ENCODE measurements at regions not wholly inside any gene's neighbourhood (a gene's known extent, or its start where the extent isn't known, plus 50 kb on each side); places are given as distances from the start of the nearest gene placed in this dataset.
"Not testable (repeated sequence)": the region's sequence is repeated elsewhere in the genome, so short reads cannot be mapped to it uniquely, and the experiment has no call there.

DNA sequence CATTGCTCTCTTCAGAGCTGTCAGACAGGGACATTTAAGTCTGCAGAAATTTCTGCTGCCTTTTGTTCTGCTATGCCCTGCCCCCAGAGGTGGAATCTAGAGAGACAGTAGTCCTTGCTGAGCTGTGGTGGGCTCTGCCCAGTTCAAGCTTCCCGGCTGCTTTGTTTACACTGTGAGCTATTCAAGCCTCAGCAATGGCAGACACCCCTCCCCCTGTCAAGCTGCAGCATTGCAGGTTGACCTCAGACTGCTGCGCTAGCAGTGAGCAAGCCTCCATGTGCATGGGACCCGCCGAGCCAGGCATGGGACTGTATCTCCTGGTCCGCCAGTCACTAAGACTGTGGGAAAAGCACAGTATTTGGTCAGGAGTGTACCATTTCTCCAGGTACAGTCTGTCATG is 53.6 kb upstream of the MAPK10 start:
- H3K4me3 ChIP-seq (replicated peaks in 1 of 3; ENCODE audit: insufficient read depth in 1 of 3, low read depth in 1 of 3, low read length in 3 of 3); POLR2A ChIA-PET; H2AFZ ChIP-seq (ENCODE audit: low read depth, low read length); H3K4me1 ChIP-seq (ENCODE audit: control insufficient read depth, extremely low read depth, insufficient read depth, low read length); BruUV-seq (replicated peaks); H3K27ac ChIP-seq (ENCODE audit: insufficient read depth, low read depth, low read length); H3K27me3 ChIP-seq (ENCODE audit: control insufficient read depth in 2 of 2, insufficient read depth in 2 of 2, low read length in 2 of 2); intact Hi-C loops (cut with micrococcal nuclease); H3K4me2 ChIP-seq (ENCODE audit: insufficient read depth, low read length); H4K20me1 ChIP-seq (replicated peaks; ENCODE audit: control insufficient read depth, extremely low read depth, insufficient read depth, low read length); DNase-seq (ENCODE audit: low read depth, low spot score); H3K9ac ChIP-seq (replicated peaks; ENCODE audit: extremely low read depth, insufficient read depth, low read length); dilution Hi-C loops (cut with MboI; ENCODE audit: extremely low pct_ligation_motif_present, low sequenced_read_pairs); FAIRE-seq; H3K79me2 ChIP-seq (ENCODE audit: control insufficient read depth, insufficient read depth, low read length); H3K36me3 ChIP-seq (ENCODE audit: control insufficient read depth in 2 of 2, extremely low read depth in 1 of 2, insufficient read depth in 2 of 2, low read length in 2 of 2); H3K9me1 ChIP-seq (replicated peaks; ENCODE audit: control insufficient read depth, extremely low read depth, insufficient read depth, low read length); CTCF ChIA-PET; H3K9me3 ChIP-seq (replicated peaks; ENCODE audit: control insufficient read depth, insufficient read depth, low read length): not testable (repeated sequence)

DNA sequence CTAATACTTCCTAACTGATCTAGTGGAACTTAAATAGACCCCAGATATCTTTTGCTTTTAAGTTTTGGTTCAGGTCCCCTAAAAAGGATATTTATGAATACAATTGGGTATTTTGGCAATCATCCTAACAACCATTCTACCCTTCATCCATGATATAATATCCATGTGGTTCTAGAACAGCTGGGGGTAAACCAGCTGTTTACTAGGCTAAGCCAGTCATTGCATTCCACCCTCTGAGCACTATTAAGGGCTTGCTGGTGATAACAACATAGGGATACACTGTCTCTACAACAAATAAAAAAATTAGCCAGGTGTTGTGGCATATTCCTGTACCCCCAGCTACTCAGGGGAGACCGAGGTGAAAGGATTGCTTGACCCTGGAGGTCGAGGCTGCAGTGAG is 54.8 kb upstream of the MAPK10 start:
- CTCF ChIA-PET = interaction anchor here (0.7 to 1.2 kb wide), 2 partner anchors 9 to 37 kb away, joined by 3 to 4 read pairs; no protein-coding TSS in a partner anchor

More for the DNA sequence above, 54.8 kb upstream of the MAPK10 start:
- no peak for TF ChIP-seq EZH2 (IDR thresholded peaks at IDR 0.05; ENCODE audit: borderline replicate concordance, low read depth, low read length, severe bottlenecking)
- TF ChIP-seq MYC (IDR thresholded peaks at IDR 0.05; ENCODE audit: low read depth, low read length) = no peak
- no peak for TF ChIP-seq FOS (IDR thresholded peaks at IDR 0.05; ENCODE audit: borderline replicate concordance, insufficient read depth, low read length)
- TF ChIP-seq POLR2A (IDR thresholded peaks at IDR 0.05; ENCODE audit: low read depth, low read length) = no peak
- TF ChIP-seq, protein P1, sequence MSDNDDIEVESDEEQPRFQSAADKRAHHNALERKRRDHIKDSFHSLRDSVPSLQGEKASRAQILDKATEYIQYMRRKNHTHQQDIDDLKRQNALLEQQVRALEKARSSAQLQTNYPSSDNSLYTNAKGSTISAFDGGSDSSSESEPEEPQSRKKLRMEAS (IDR thresholded peaks at IDR 0.05; ENCODE audit: insufficient read depth, insufficient read length) = no peak
- TF ChIP-seq GATA2 (IDR thresholded peaks at IDR 0.05; ENCODE audit: insufficient read depth, insufficient read length, low read depth, low read length) = no peak
- TF ChIP-seq POLR2AphosphoS5 (IDR thresholded peaks at IDR 0.05; ENCODE audit: insufficient read depth, low read depth, low read length) = no peak
- TF ChIP-seq JUN (IDR thresholded peaks at IDR 0.05; ENCODE audit: borderline replicate concordance, insufficient read depth, insufficient read length, low read depth) = no peak
- TF ChIP-seq, protein P2, sequence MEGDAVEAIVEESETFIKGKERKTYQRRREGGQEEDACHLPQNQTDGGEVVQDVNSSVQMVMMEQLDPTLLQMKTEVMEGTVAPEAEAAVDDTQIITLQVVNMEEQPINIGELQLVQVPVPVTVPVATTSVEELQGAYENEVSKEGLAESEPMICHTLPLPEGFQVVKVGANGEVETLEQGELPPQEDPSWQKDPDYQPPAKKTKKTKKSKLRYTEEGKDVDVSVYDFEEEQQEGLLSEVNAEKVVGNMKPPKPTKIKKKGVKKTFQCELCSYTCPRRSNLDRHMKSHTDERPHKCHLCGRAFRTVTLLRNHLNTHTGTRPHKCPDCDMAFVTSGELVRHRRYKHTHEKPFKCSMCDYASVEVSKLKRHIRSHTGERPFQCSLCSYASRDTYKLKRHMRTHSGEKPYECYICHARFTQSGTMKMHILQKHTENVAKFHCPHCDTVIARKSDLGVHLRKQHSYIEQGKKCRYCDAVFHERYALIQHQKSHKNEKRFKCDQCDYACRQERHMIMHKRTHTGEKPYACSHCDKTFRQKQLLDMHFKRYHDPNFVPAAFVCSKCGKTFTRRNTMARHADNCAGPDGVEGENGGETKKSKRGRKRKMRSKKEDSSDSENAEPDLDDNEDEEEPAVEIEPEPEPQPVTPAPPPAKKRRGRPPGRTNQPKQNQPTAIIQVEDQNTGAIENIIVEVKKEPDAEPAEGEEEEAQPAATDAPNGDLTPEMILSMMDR (IDR thresholded peaks at IDR 0.05; ENCODE audit: extremely low read depth in 1 of 2, insufficient read depth in 1 of 2, low read depth in 1 of 2, low read length in 2 of 2) = no peak
- POLR2A ChIA-PET = no interaction called here
- Histone ChIP-seq H3K36me3 (ENCODE audit: control insufficient read depth in 2 of 2, extremely low read depth in 1 of 2, insufficient read depth in 2 of 2, low read length in 2 of 2) (no peaks in the 10 kb centered on the region), H3K4me2 (ENCODE audit: insufficient read depth, low read length) (no peak overlapping the region), H3K4me3 (replicated peaks in 1 of 3; ENCODE audit: insufficient read depth in 1 of 3, low read depth in 1 of 3, low read length in 3 of 3) (no peak overlapping the region), H3K9ac (replicated peaks; ENCODE audit: extremely low read depth, insufficient read depth, low read length) (no peak overlapping the region), H4K20me1 (replicated peaks; ENCODE audit: control insufficient read depth, extremely low read depth, insufficient read depth, low read length) (no peaks in the 10 kb centered on the region), H3K79me2 (ENCODE audit: control insufficient read depth, insufficient read depth, low read length) (no peaks in the 10 kb centered on the region), H2AFZ (ENCODE audit: low read depth, low read length) (no peak overlapping the region), H3K27me3 (ENCODE audit: control insufficient read depth in 2 of 2, insufficient read depth in 2 of 2, low read length in 2 of 2) (no peaks in the 10 kb centered on the region), H3K9me1 (replicated peaks; ENCODE audit: control insufficient read depth, extremely low read depth, insufficient read depth, low read length) (no peaks in the 10 kb centered on the region), H3K4me1 (ENCODE audit: control insufficient read depth, extremely low read depth, insufficient read depth, low read length) (no peaks in the 10 kb centered on the region), H3K27ac (ENCODE audit: insufficient read depth, low read depth, low read length) (no peak overlapping the region), H3K9me3 (replicated peaks; ENCODE audit: control insufficient read depth, insufficient read depth, low read length) (no peaks in the 10 kb centered on the region)
- no TSS peak for BruUV-seq (replicated peaks)
- dilution Hi-C loops (cut with MboI; ENCODE audit: extremely low pct_ligation_motif_present, low sequenced_read_pairs) = no loop called here
- DNase-seq (ENCODE audit: low read depth, low spot score) (no peak), FAIRE-seq (no peak)
- intact Hi-C loops (cut with micrococcal nuclease) = no loop called here
